Keratinocyte (primary cell): ENCODE measurements at regions not wholly inside any gene's neighbourhood (a gene's known extent, or its start where the extent isn't known, plus 50 kb on each side); places are given as distances from the start of the nearest gene placed in this dataset.

ENCODE experiments used
- DNase-seq: peaks from one replicate; pipeline ENCODE4 v3.0.0-alpha.2; 2011; ENCODE audit warnings: low read depth, missing footprints, low spot score
- FAIRE-seq: peaks from 2 replicates; lab custom pipeline; 2011; peaks lifted over from hg19 to GRCh38; lab: Jason Lieb, UNC
- H2AFZ ChIP-seq: 2 replicates; pipeline ENCODE4 v1.6.0; 2012; ENCODE audit warnings: low read length, control low read depth, inconsistent platforms; ENCODE audit not compliant: control insufficient read depth
- H3K27ac ChIP-seq: 2 replicates; pipeline ENCODE4 v1.5.1; 2011; ENCODE audit warnings: low read length; ENCODE audit not compliant: control insufficient read depth, insufficient read depth
- H3K27me3 ChIP-seq: 3 replicates; pipeline ENCODE4 v1.6.0; 2011; ENCODE audit warnings: low read length; ENCODE audit not compliant: control insufficient read depth, insufficient read depth; ENCODE audit errors: extremely low read depth
- H3K36me3 ChIP-seq, 2 experiments: 2 replicates in 1 of 2; 3 replicates in 1 of 2; pipeline ENCODE4 v1.5.1; 2011; ENCODE audit warnings: low read length in 2 of 2, mild to moderate bottlenecking in 1 of 2; ENCODE audit not compliant: control insufficient read depth in 2 of 2, insufficient read depth in 2 of 2; ENCODE audit errors: extremely low read depth in 1 of 2
- H3K4me1 ChIP-seq: 3 replicates; pipeline ENCODE4 v1.5.1; 2011; ENCODE audit warnings: low read length; ENCODE audit not compliant: control insufficient read depth, insufficient read depth; ENCODE audit errors: extremely low read depth
- H3K4me2 ChIP-seq: 3 replicates; pipeline ENCODE4 v1.6.0; 2011; ENCODE audit warnings: low read depth, low read length; ENCODE audit not compliant: control insufficient read depth, insufficient read depth; ENCODE audit errors: extremely low read depth
- H3K4me3 ChIP-seq, 3 experiments: fragments of 200-600 bp in 1 of 3; sonication (generic) in 1 of 3; 2 replicates in 2 of 3; 3 replicates in 1 of 3; pipeline ENCODE4 v1.5.1; 2011 to 2016; ENCODE audit warnings: low read length in 3 of 3, mild to moderate bottlenecking in 3 of 3, control low read depth in 2 of 3, inconsistent platforms in 1 of 3, low read depth in 1 of 3, mixed read lengths in 1 of 3, mixed run types in 1 of 3, moderate library complexity in 1 of 3; ENCODE audit not compliant: control insufficient read depth in 2 of 3, insufficient read depth in 2 of 3; ENCODE audit errors: extremely low read depth in 1 of 3
- H3K79me2 ChIP-seq: 2 replicates; pipeline ENCODE4 v1.6.0; 2012; ENCODE audit warnings: low read length; ENCODE audit not compliant: control insufficient read depth, insufficient read depth
- H3K9ac ChIP-seq: 3 replicates; pipeline ENCODE4 v1.6.0; 2011; ENCODE audit warnings: low read length; ENCODE audit not compliant: control insufficient read depth, insufficient read depth; ENCODE audit errors: extremely low read depth
- H3K9me1 ChIP-seq: 3 replicates; pipeline ENCODE4 v1.6.0; 2011; ENCODE audit warnings: low read length; ENCODE audit not compliant: control insufficient read depth, insufficient read depth; ENCODE audit errors: extremely low read depth
- H3K9me3 ChIP-seq: 2 replicates; pipeline ENCODE4 v1.5.1; 2012; ENCODE audit warnings: low read depth, low read length; ENCODE audit not compliant: control insufficient read depth
- H4K20me1 ChIP-seq: 3 replicates; pipeline ENCODE4 v1.6.0; 2011; ENCODE audit warnings: low read length; ENCODE audit not compliant: control insufficient read depth, insufficient read depth; ENCODE audit errors: extremely low read depth
- CTCF ChIP-seq, 3 experiments: IDR thresholded peaks in 1 of 3; conservative IDR thresholded peaks in 1 of 3; optimal IDR thresholded peaks in 1 of 3; 2 replicates in 2 of 3; 3 replicates in 1 of 3; pipeline versions ENCODE3 to v1.5.1; 2011; ENCODE audit warnings: low read length in 3 of 3, mild to moderate bottlenecking in 3 of 3, moderate library complexity in 2 of 3, control low read depth in 1 of 3, inconsistent platforms in 1 of 3; ENCODE audit not compliant: insufficient read depth in 2 of 3; ENCODE audit errors: extremely low read depth in 1 of 3
- EZH2 ChIP-seq: IDR thresholded peaks from one replicate; pipeline ENCODE4 v1.6.1; 2012; ENCODE audit warnings: inconsistent platforms, mild to moderate bottlenecking, low read length, moderate library complexity
- dilution Hi-C: fragments of 300-500 bp; cut with MboI; formaldehyde crosslinking; loops from one replicate; pipeline ENCODE4 v1.7.0; 2020; ENCODE audit warnings: low sequenced_read_pairs; ENCODE audit not compliant: extremely low pct_ligation_motif_present

GRCh38 chr9:134564431-134565170, 77.0 kb upstream of the COL5A1 start:
- Histone ChIP-seq H3K4me3 (no peak overlapping the region), H3K4me1 (no peaks in the 10 kb centered on the region), H3K9ac (no peak overlapping the region), H3K79me2 (no peaks in the 10 kb centered on the region), H3K36me3 (no peaks in the 10 kb centered on the region), H4K20me1 (no peaks in the 10 kb centered on the region), H3K27me3 (no peaks in the 10 kb centered on the region), H3K27ac (no peak overlapping the region), H3K4me2 (no peak overlapping the region), H2AFZ (no peak overlapping the region), H3K9me3 (no peaks in the 10 kb centered on the region), H3K9me1 (no peaks in the 10 kb centered on the region)
- no peak for FAIRE-seq
- dilution Hi-C loops = no loop called here
- no peak for DNase-seq
- TF ChIP-seq CTCF (optimal IDR thresholded peaks at IDR 0.05 in 1 of 3, IDR thresholded peaks at IDR 0.05 in 1 of 3, conservative IDR thresholded peaks at IDR 0.05 in 1 of 3; ENCODE audit: extremely low read depth in 1 of 3, insufficient read depth in 2 of 3, low read length in 3 of 3) = no peak
- TF ChIP-seq EZH2 = no peak

GRCh38 chr9:134565316-134565915, 76.2 kb upstream of the COL5A1 start:
- no peaks in the 10 kb centered on the region for H4K20me1 ChIP-seq
- FAIRE-seq (no peak), DNase-seq (no peak)
- H3K79me2 ChIP-seq = no peaks in the 10 kb centered on the region
- H2AFZ ChIP-seq = no peak overlapping the region
- no peak overlapping the region for H3K4me3 ChIP-seq
- no peak overlapping the region for H3K9ac ChIP-seq
- no peaks in the 10 kb centered on the region for H3K9me1 ChIP-seq
- H3K4me1 ChIP-seq = no peaks in the 10 kb centered on the region
- H3K27ac ChIP-seq = no peak overlapping the region
- dilution Hi-C loops = no loop called here
- H3K27me3 ChIP-seq = no peaks in the 10 kb centered on the region
- no peaks in the 10 kb centered on the region for H3K36me3 ChIP-seq
- TF ChIP-seq CTCF (optimal IDR thresholded peaks at IDR 0.05 in 1 of 3, IDR thresholded peaks at IDR 0.05 in 1 of 3, conservative IDR thresholded peaks at IDR 0.05 in 1 of 3; ENCODE audit: extremely low read depth in 1 of 3, insufficient read depth in 2 of 3, low read length in 3 of 3) (no peak), EZH2 (no peak)
- H3K4me2 ChIP-seq = no peak overlapping the region
- H3K9me3 ChIP-seq = no peaks in the 10 kb centered on the region
